ENCODE measurements at regions not wholly inside any gene's neighbourhood (a gene's known extent, or its start where the extent isn't known, plus 50 kb on each side); places are given as distances from the start of the nearest gene placed in this dataset.

- Histone ChIP-seq H3K4me1 (no peaks in the 10 kb centered on the region), H3K27ac (no peak overlapping the region), H3K9me3 (no peaks in the 10 kb centered on the region), H3K4me3 (no peak overlapping the region), H3K27me3 (ENCODE audit: insufficient read depth in 3 of 3, low read length in 2 of 3) (no peaks in the 10 kb centered on the region), H3K36me3 (ENCODE audit: insufficient read depth in 1 of 2, low read depth in 1 of 2) (no peaks in the 10 kb centered on the region)
- no peak for TF ChIP-seq CTCF (IDR thresholded peaks at IDR 0.05)
- no peak for DNase-seq
- ATAC-seq: no peak
- WGBS, 3 donors: 47 to 59% (median 49%) methylated on average over 6 of the region's 6 CpGs
- intact Hi-C loops (cut with DNase I): no loop called here
Observed at GRCh38 chr2:126761256-126761980, 105.5 kb downstream of the GYPC start.

GRCh38 chr2:126761981-126762878, 106.3 kb downstream of the GYPC start:
- H3K4me3 ChIP-seq: no peak overlapping the region
- intact Hi-C loops (cut with DNase I): no loop called here
- TF ChIP-seq CTCF (IDR thresholded peaks at IDR 0.05): no peak
- WGBS, 3 donors: 81 to 88% (median 83%) methylated on average over 4 of the region's 4 CpGs
- no peaks in the 10 kb centered on the region for H3K36me3 ChIP-seq (ENCODE audit: insufficient read depth in 1 of 2, low read depth in 1 of 2)
- DNase-seq: no peak
- no peaks in the 10 kb centered on the region for H3K27me3 ChIP-seq (ENCODE audit: insufficient read depth in 3 of 3, low read length in 2 of 3)
- ATAC-seq: no peak
- H3K4me1 ChIP-seq: no peaks in the 10 kb centered on the region
- no peaks in the 10 kb centered on the region for H3K9me3 ChIP-seq
- H3K27ac ChIP-seq: no peak overlapping the region

GRCh38 chr2:126764686-126765265, 108.8 kb downstream of the GYPC start:
- Histone ChIP-seq H3K9me3 (no peaks in the 10 kb centered on the region), H3K4me1 (no peaks in the 10 kb centered on the region), H3K4me3 (no peak overlapping the region), H3K36me3 (ENCODE audit: insufficient read depth in 1 of 2, low read depth in 1 of 2) (no peaks in the 10 kb centered on the region), H3K27me3 (ENCODE audit: insufficient read depth in 3 of 3, low read length in 2 of 3) (no peaks in the 10 kb centered on the region), H3K27ac (no peak overlapping the region)
- intact Hi-C loops (cut with DNase I): no loop called here
- DNase-seq: no peak
- no peak for TF ChIP-seq CTCF (IDR thresholded peaks at IDR 0.05)
- ATAC-seq: no peak
- WGBS, 3 donors: 86 to 91% (median 88%) methylated on average over 3 of the region's 3 CpGs

GRCh38 chr2:126765395-126765794, 109.4 kb downstream of the GYPC start:
- no peak for TF ChIP-seq CTCF (IDR thresholded peaks at IDR 0.05)
- intact Hi-C loops (cut with DNase I): no loop called here
- Histone ChIP-seq H3K4me3 (no peak overlapping the region), H3K27ac (no peak overlapping the region), H3K27me3 (ENCODE audit: insufficient read depth in 3 of 3, low read length in 2 of 3) (no peaks in the 10 kb centered on the region), H3K9me3 (no peaks in the 10 kb centered on the region), H3K4me1 (no peaks in the 10 kb centered on the region), H3K36me3 (ENCODE audit: insufficient read depth in 1 of 2, low read depth in 1 of 2) (no peaks in the 10 kb centered on the region)
- ATAC-seq (no peak), DNase-seq (no peak)
- WGBS, 3 donors: 75 to 82% (median 80%) methylated on average over 3 of the region's 3 CpGs

Data from psoas muscle (tissue), 7 donors.